GM18507 (cell line): ENCODE measurements at regions not wholly inside any gene's neighbourhood (a gene's known extent, or its start where the extent isn't known, plus 50 kb on each side); places are given as distances from the start of the nearest gene placed in this dataset.
"Not testable (repeated sequence)": the region's sequence is repeated elsewhere in the genome, so short reads cannot be mapped to it uniquely, and the experiment has no call there.

Source experiments
- DNase-seq: peaks from one replicate; pipeline ENCODE4 v3.0.0; 2011; ENCODE audit warnings: low read depth; ENCODE audit not compliant: insufficient read length; ENCODE audit errors: extremely low spot score
- FAIRE-seq: peaks from 2 replicates; lab custom pipeline; 2011; peaks lifted over from hg19 to GRCh38; lab: Jason Lieb, UNC

- DNase-seq (no peak), FAIRE-seq (no peak)
Measured at GRCh38 chr1:194076646-194077045, 890.2 kb upstream of the B3GALT2 start.

DNA sequence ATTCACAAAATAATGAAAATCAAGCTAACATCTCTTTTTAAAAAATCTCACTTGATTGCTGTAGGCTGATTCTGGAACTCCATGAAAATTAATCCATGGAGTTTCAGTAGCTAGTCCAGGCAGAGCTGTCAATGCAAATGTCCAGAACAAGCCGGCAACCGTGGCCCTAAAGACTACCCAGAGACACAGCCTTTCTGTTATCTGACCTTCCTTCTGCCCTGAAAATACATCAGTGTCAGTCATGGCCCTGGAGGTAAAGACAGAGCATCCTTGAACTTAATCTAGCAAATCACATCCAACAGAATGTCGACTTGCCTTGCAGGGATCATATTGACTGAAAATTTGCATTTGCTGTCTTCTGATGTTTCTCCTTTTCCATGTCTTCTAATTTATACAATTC, 887.4 kb upstream of the B3GALT2 start:
- no peak for DNase-seq
- no peak for FAIRE-seq

DNA sequence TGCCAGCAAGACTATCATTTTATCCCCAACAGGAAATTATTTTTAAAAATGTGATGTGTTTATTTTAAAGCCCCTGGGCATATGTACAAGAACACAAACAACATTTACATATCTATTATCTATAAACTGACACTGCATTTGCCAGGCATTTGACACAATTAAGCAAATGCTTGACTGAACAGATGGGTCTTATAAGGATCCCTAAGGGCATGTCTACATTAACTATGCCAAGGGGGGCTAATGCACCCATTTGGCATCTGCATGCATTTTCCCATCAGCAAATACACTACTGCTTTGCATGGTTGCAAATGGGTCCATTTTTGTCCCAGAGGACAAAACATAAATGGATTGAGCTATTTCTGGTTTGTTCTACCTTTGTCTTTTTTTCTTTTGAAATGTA, 884.8 kb upstream of the B3GALT2 start:
- FAIRE-seq (no peak), DNase-seq (no peak)

- FAIRE-seq: no peak
Measured at GRCh38 chr1:194069831-194070218, 883.4 kb upstream of the B3GALT2 start.

DNA sequence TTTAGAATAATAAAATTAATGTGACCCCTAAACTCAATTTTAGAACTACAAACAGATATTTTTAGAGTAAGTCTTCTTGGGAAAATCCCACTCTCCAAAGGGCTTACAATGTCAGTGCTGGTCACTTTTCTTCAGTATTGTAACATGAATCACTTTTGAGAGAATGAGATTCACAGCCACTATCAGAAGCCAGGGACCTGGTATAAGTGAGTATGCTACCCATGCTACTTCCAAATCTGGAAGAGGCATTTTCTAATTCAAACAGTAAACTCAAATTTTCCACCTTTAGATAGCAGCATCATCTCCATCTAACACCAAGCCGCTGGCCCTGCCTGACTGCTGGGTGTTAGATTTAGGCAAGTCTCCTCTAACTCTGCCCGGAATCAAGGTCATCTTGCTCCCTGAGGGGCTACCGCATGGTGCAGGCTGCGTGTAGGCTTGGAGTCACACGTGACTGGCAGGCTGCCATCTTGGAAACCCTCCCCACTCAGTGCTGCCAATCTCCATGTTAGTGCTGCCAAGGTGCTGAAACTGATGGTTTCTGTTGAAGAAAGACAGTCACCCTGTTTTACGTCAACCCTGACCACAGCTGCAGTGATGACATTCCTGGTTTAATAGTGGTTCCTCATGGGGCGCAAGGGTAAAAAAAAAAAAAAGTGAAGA, 882.9 kb upstream of the B3GALT2 start:
- FAIRE-seq: no peak
- no peak for DNase-seq

More at GRCh38 chr1:194069831-194070218, 883.4 kb upstream of the B3GALT2 start:
- no peak for DNase-seq

DNA sequence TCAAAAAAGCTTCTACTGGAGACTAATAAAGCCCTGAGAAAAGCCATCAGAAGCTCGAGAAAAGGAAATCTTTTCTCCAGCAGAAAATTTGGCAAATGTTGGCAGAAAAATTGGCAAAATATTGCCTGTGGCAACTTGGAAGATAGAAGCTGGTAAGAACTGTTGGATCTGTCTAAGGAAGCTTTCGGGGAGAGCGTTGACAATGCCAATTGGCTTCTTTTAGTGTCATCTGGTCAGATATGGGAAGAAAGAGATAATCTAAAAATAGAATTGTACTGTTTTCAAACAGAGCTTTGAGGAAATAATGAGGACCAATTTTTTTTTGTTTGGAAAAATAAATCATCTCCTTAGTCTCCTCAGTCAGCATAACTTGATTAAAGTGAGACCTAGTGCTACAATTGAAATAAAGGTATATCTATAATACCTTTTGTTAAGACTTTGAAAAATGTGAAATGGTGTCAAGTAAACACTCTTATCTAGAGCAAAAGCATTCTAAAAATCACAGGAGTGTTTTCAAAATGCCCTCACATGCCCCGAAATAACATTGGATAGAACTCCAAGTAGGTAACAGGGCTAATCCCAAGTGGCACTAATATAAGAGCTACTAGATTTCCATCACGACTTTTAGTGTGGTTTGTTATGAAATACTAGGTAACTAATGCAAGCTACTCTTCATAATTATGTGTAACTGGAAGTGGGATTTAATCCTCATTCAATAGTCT, 882.2 kb upstream of the B3GALT2 start:
- no peak for FAIRE-seq

DNA sequence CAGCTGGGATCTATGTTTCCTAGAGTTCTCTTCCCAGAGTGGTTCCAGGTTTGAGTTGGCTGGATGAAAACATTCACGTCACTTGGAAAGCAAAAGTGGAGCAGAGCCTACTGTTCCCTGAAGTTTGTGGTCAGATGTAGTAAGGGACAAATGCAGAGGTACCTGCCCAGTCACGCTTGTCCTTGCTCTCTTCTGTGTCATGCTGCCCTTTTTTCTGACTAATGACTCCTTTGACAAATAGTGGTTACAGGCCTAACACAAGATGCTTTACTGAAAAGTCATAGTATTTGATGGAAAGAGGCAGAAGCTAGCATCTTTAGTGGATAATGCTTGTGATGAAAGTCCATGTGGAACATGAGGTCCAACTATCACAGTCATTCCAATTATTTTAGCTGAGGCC, 881.4 kb upstream of the B3GALT2 start:
- no peak for DNase-seq
- FAIRE-seq: no peak

More for the DNA sequence above, 882.2 kb upstream of the B3GALT2 start:
- no peak for DNase-seq

DNA sequence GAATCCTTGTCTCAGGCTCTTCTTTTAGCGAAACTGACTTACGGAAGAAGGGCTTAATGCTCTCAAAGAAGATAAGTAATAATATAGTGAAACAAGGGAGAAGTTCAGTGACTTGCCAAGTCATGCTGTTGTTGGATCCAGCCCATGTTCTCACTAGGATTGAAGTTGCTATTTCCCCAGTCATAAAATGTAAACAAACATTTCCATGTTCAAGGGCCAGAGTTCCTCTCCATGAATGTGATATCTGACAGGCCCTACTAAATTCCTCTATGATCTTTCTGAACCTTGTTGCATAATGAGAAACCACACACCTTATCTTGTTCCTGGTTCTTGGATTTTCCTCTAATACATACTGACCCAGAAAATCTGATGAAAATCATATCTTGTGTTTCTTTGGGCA, 876.5 kb upstream of the B3GALT2 start:
- DNase-seq (no peak), FAIRE-seq (no peak)

DNA sequence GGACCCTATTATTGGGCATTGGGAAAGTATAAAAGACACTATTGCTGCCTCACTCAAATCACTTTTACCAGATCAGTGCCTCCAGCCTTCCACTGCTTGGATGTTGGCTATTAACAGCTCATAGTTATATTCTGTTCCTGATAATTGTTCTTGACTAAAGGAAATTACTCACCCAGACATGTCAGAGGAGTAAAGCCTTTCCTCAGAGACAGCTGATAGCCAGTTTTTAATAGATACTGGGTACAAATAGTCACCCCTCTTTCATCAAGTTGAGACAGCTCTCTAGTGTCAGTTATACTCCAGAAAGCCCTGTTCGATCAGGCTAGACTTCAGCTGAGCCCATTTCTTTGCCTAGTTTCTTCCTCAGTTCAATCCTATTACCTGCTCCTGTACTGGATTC, 876.1 kb upstream of the B3GALT2 start:
- no peak for FAIRE-seq

GRCh38 chr1:194060481-194060880, 874.1 kb upstream of the B3GALT2 start:
- DNase-seq (no peak), FAIRE-seq (no peak)

More for the DNA sequence above, 876.1 kb upstream of the B3GALT2 start:
- no peak for DNase-seq

DNA sequence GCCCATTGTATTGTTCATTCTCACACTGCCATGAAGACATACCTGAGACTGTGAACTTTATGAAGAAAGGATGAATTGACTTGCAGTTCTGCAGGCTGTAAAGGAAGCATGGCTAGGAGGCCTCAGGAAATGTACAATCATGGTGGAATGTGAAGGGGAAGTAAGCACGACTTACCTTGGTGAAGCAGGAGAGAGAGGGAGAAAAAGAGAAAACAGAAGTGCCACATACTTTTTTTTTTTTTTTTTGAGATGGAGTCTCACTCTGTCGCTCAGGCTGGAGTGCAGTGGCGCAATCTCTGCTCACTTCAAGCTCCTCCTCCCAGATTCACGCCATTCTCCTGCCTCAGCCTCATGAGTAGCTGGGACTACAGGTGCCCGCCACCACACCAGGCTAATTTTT, 871.9 kb upstream of the B3GALT2 start:
- not testable (repeated sequence) for FAIRE-seq, DNase-seq

GRCh38 chr1:194056169-194056568, 869.8 kb upstream of the B3GALT2 start:
- FAIRE-seq (no peak), DNase-seq (no peak)

GRCh38 chr1:194055536-194055935, 869.1 kb upstream of the B3GALT2 start:
- FAIRE-seq (no peak), DNase-seq (no peak)

DNA sequence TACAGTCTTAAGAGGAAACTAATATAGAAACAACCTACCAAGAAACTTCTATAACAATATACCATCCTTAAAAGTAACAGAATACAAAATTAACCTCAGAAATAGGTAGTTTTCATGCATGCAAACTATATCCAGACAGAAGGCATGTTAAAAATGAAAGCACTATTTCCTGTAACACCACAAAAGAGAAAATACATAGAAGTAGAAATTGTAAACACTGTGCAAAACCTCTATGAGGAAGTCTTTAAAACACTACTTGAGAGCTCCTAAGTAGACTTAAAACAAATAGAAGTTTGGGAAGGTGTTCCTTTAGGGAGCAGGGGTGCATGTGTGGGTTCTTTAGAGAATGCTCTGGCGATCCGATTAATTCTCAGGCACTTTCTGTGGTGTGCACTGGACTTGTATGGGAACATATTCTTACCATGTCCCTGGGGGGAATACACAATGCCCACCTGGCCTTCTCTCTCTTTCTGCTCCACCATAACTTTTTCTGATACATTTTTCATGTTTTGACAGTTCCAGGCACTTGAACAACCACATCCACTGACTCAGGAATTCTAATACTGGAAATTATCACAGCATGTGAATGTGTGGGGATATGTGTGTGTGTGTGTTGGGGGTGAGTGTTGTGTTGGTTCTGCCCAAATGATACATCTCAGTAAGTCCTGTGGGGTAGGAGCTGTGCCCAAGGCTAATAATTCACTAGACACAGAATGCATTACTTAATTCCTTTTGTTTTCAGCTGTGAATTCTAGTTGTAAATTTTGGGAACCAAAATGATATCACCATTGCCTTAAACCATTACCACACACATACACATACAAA, 866.3 kb upstream of the B3GALT2 start:
- FAIRE-seq: no peak
- no peak for DNase-seq

DNA sequence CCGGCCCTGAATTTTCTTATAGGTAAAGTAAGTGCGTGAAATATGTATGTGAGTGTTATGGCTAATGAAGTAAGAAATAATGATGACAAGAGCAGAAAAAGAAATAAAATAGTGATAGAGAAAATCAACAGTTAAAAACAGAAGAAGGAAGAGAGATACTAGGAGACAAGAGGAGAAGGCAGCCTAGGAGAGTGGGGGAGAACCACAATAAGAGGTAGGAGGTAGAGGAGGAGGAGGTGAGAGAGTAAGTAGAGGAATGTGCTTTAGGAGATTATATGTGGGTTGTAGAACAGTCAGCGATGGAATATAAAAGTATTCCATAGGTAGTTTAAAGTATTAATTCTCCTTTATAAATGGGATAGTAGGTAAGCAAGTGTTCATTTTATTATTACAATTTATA, 861.5 kb upstream of the B3GALT2 start:
- DNase-seq (no peak), FAIRE-seq (no peak)

DNA sequence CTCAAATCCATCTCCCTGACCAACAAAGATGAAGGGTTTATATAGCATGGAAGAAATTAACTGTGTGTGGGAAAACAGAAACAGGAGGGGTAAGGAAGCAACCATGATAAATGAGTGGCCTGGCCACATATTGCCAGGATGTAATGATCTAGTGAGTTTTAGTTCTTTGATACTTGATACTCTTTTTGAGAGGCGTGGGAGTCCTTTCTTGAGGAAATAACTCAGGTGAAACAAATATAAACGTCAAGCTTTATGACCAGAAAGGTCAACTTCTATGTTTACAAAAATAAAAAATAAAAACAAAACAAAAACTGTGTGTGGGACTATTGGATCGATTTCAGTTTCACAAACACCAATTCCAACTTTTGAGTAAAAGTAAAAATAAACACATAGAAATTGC, 860.8 kb upstream of the B3GALT2 start:
- DNase-seq (no peak), FAIRE-seq (no peak)

GRCh38 chr1:194045416-194045815, 859.0 kb upstream of the B3GALT2 start:
- FAIRE-seq: no peak

GRCh38 chr1:194044892-194045291, 858.5 kb upstream of the B3GALT2 start:
- no peak for DNase-seq
- FAIRE-seq: no peak

More at GRCh38 chr1:194045416-194045815, 859.0 kb upstream of the B3GALT2 start:
- no peak for DNase-seq

DNA sequence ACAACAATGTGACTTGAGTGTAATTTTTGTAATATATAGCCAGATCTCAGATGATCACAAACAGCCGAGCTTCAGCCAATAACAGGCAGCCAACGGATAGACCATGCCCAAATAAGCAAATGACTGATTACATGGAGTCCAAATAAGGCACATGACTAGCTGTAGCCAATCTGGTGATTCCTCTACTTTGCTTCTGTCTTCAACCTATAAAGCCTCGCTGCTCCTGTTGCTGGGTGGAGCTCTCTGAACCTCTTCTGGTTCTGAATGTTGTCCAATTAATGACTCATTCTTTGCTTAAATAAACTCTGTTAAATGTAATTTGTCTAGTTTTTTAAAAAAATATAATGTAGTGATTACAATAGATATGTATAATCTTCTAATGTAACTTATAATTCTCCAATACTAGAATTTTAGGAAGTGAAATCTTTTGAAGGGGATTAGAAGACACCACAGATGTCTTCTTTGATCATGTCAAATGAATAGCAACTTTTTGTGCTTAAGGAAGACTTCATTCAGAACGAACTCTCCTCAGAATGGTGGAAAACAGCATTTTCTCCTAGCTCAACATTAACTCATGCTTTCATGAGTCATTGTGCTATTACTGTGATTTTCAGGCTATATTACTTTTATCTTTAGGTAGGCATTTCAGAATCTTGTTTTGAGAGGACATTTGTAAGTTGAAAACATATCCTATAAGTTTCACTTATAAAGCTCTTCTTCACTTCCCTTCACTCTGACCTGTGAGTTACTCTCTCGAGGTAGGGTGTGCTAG, 857.8 kb upstream of the B3GALT2 start:
- no peak for DNase-seq

GRCh38 chr1:194042736-194043135, 856.3 kb upstream of the B3GALT2 start:
- no peak for DNase-seq
- FAIRE-seq: no peak

More for the DNA sequence above, 857.8 kb upstream of the B3GALT2 start:
- FAIRE-seq: no peak
